ENCODE measurements at regions not wholly inside any gene's neighbourhood (a gene's known extent, or its start where the extent isn't known, plus 50 kb on each side); places are given as distances from the start of the nearest gene placed in this dataset.

GRCh38 chr5:68088302-68088701 lies 127.3 kb upstream of the PIK3R1 start:
- no peaks in the 10 kb centered on the region for H3K27me3 Mint-ChIP-seq

DNA sequence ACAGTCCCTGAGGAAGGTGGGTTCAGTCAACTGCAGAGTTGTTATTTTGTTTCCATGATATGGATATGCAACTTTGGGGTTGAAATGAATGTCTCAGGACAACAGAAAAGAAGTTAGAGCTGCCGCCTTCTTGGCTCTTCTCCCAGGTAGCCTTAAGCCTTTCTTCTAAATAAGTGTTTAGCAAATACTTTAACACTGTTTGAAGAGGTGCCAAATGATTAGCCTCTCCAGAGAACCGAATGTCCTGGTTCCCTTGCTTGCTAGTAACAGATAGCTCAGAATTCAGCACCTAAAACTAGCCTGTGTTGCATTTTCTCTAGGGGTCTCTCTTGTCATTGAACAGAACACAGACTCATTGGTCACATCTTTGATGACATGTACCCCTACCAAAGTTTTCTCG lies 127.7 kb upstream of the PIK3R1 start:
- H3K27me3 Mint-ChIP-seq = no peaks in the 10 kb centered on the region

More at GRCh38 chr5:68088302-68088701, 127.3 kb upstream of the PIK3R1 start:
- Mint-ChIP-seq H3K4me1 (peaks cover 2% of the 10 kb centered on the region), H3K27ac (no peak overlapping the region), H3K36me3 (no peaks in the 10 kb centered on the region), H3K9me3 (peaks cover 4% of the 10 kb centered on the region), H3K4me3 (no peak overlapping the region)
- DNase-seq = no peak

DNA sequence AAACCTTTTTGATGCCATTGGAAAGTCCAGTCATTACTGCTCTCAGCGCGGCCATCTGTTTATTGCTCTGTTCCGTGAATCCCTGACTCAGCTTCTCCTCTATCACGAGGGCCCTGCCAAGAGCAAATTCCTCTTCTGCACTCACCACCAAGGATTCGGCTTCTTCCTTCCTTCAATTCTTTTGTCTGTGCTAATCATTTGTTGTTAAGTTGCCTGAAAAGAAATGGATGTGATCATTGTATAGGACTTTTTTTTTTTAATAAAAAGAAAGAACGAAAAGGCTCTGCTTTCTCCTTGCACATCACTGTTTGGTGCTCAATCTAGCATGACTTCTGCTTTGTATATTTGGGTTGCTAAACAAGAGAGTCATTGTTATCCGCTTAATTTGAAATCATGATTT lies 128.7 kb upstream of the PIK3R1 start:
- no peak overlapping the region for H3K27ac Mint-ChIP-seq
- H3K36me3 Mint-ChIP-seq = no peaks in the 10 kb centered on the region
- H3K4me3 Mint-ChIP-seq = no peak overlapping the region
- DNase-seq = no peak
- no peaks in the 10 kb centered on the region for H3K27me3 Mint-ChIP-seq
- H3K9me3 Mint-ChIP-seq = peaks cover 4% of the 10 kb centered on the region
- peaks cover 2% of the 10 kb centered on the region for H3K4me1 Mint-ChIP-seq

More for the DNA sequence above, 127.7 kb upstream of the PIK3R1 start:
- peaks cover 4% of the 10 kb centered on the region for H3K9me3 Mint-ChIP-seq
- no peak for DNase-seq
- no peak overlapping the region for H3K4me3 Mint-ChIP-seq
- H3K27ac Mint-ChIP-seq = no peak overlapping the region
- H3K4me1 Mint-ChIP-seq = peaks cover 2% of the 10 kb centered on the region
- no peaks in the 10 kb centered on the region for H3K36me3 Mint-ChIP-seq

- DNase-seq = no peak
- H3K9me3 Mint-ChIP-seq = peaks cover 4% of the 10 kb centered on the region
- H3K27me3 Mint-ChIP-seq = no peaks in the 10 kb centered on the region
- H3K36me3 Mint-ChIP-seq = no peaks in the 10 kb centered on the region
- no peak overlapping the region for H3K27ac Mint-ChIP-seq
- peaks cover 2% of the 10 kb centered on the region for H3K4me1 Mint-ChIP-seq
- H3K4me3 Mint-ChIP-seq = no peak overlapping the region
Observed at GRCh38 chr5:68086439-68086838, 129.1 kb upstream of the PIK3R1 start.

GRCh38 chr5:68084396-68084795 lies 131.2 kb upstream of the PIK3R1 start:
- H3K27ac Mint-ChIP-seq = no peak overlapping the region
- no peaks in the 10 kb centered on the region for H3K9me3 Mint-ChIP-seq
- H3K36me3 Mint-ChIP-seq = no peaks in the 10 kb centered on the region
- no peak overlapping the region for H3K4me3 Mint-ChIP-seq
- H3K27me3 Mint-ChIP-seq = no peaks in the 10 kb centered on the region
- DNase-seq = no peak
- peaks cover 2% of the 10 kb centered on the region for H3K4me1 Mint-ChIP-seq

- Mint-ChIP-seq H3K27ac (no peak overlapping the region), H3K36me3 (no peaks in the 10 kb centered on the region), H3K4me3 (no peak overlapping the region), H3K4me1 (no peaks in the 10 kb centered on the region), H3K27me3 (no peaks in the 10 kb centered on the region), H3K9me3 (no peaks in the 10 kb centered on the region)
- no peak for DNase-seq
Observed at GRCh38 chr5:68080282-68081050, 135.1 kb upstream of the PIK3R1 start.

GRCh38 chr5:68077349-68077894 lies 138.1 kb upstream of the PIK3R1 start:
- no peak overlapping the region for H3K27ac Mint-ChIP-seq
- no peaks in the 10 kb centered on the region for H3K36me3 Mint-ChIP-seq
- H3K9me3 Mint-ChIP-seq = no peaks in the 10 kb centered on the region
- no peaks in the 10 kb centered on the region for H3K27me3 Mint-ChIP-seq
- no peaks in the 10 kb centered on the region for H3K4me1 Mint-ChIP-seq
- no peak overlapping the region for H3K4me3 Mint-ChIP-seq
- DNase-seq = no peak

- Mint-ChIP-seq H3K4me3 (no peak overlapping the region), H3K27ac (no peak overlapping the region), H3K36me3 (no peaks in the 10 kb centered on the region), H3K27me3 (no peaks in the 10 kb centered on the region), H3K9me3 (no peaks in the 10 kb centered on the region), H3K4me1 (peaks cover 5% of the 10 kb centered on the region)
- no peak for DNase-seq
Observed at GRCh38 chr5:68074633-68075032, 140.9 kb upstream of the PIK3R1 start.

GRCh38 chr5:68074048-68074632 lies 141.4 kb upstream of the PIK3R1 start:
- no peak for DNase-seq
- H3K4me3 Mint-ChIP-seq = no peak overlapping the region
- H3K36me3 Mint-ChIP-seq = no peaks in the 10 kb centered on the region
- H3K9me3 Mint-ChIP-seq = no peaks in the 10 kb centered on the region
- H3K4me1 Mint-ChIP-seq = peaks cover 5% of the 10 kb centered on the region
- H3K27me3 Mint-ChIP-seq = no peaks in the 10 kb centered on the region
- H3K27ac Mint-ChIP-seq = no peak overlapping the region

GRCh38 chr5:68071736-68072135 lies 143.8 kb upstream of the PIK3R1 start:
- no peak for DNase-seq
- H3K9me3 Mint-ChIP-seq = no peaks in the 10 kb centered on the region
- peaks cover 5% of the 10 kb centered on the region for H3K4me1 Mint-ChIP-seq
- no peak overlapping the region for H3K27ac Mint-ChIP-seq
- H3K4me3 Mint-ChIP-seq = no peak overlapping the region
- no peaks in the 10 kb centered on the region for H3K36me3 Mint-ChIP-seq
- no peaks in the 10 kb centered on the region for H3K27me3 Mint-ChIP-seq

- Mint-ChIP-seq H3K27ac (no peak overlapping the region), H3K36me3 (no peaks in the 10 kb centered on the region), H3K27me3 (no peaks in the 10 kb centered on the region), H3K4me3 (no peak overlapping the region), H3K9me3 (peaks cover under 1% of the 10 kb centered on the region), H3K4me1 (peaks cover 5% of the 10 kb centered on the region)
- no peak for DNase-seq
Observed at GRCh38 chr5:68071282-68071632, 144.3 kb upstream of the PIK3R1 start.

DNA sequence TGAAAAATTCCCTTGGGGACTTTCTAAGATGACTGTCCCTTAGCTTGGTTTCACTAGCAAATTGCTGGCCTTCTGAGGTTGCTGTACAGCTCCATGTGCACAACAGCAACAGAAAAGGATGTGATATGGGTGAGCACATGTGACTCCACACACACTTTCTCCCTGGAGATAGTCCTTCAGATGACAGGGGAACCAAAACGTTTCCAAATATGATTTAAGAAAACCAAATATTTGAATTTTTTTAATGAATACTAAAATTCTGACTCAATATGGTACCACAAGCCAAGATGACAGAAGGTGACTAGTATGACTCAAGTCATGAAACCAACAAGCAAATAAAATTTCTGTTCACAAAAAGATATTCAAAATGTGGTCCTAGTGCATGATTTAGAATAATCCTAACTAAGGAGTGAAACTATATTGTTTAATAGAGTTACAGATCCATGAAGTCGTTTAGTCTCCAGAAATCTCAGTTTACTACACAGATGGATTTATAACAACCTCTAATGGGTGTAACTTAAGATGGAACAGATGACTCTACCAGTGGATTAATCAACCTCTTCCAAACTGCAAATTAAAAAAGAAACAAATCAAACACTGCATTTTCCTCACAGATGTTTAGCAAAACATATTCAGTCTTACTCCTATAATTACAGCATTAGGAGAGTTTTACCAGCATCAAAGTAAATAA lies 144.8 kb upstream of the PIK3R1 start:
- H3K27me3 Mint-ChIP-seq = no peaks in the 10 kb centered on the region
- H3K4me3 Mint-ChIP-seq = no peak overlapping the region
- DNase-seq = peak; percentile 6
- H3K36me3 Mint-ChIP-seq = no peaks in the 10 kb centered on the region
- peaks cover 5% of the 10 kb centered on the region for H3K4me1 Mint-ChIP-seq
- no peak overlapping the region for H3K27ac Mint-ChIP-seq
- peaks cover 4% of the 10 kb centered on the region for H3K9me3 Mint-ChIP-seq

DNA sequence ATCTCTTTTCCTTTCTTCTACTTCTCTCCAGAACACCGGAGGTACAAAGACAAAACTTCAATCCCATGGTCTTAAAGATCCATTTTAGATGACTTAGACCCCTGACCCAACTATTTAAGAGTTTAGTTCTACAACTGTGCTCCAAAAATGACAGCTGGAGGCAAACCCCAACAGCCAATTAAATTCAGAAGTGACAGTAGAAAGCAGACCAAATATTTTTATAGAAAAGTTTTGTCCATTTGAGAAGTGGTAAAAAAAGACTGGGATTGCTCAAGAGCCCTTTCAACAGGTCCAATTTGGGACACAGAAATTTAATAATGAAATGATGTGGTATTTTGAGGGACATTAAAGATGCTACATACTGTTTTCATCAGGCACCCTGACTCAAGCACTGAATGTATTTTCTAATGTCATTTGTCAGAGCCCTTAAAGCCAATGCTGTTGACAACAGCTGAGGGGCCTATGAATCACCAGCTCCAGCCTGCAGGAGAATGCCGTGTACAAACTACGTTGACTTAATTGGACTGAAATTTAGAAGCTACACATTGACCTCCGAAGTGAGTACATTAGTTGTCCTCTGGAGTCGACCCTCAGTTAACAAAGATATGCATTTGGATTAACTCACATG lies 147.5 kb upstream of the PIK3R1 start:
- H3K36me3 Mint-ChIP-seq = no peaks in the 10 kb centered on the region
- H3K27ac Mint-ChIP-seq = no peak overlapping the region
- DNase-seq = no peak
- no peak overlapping the region for H3K4me3 Mint-ChIP-seq
- peaks cover 13% of the 10 kb centered on the region for H3K9me3 Mint-ChIP-seq
- no peaks in the 10 kb centered on the region for H3K27me3 Mint-ChIP-seq
- peaks cover 5% of the 10 kb centered on the region for H3K4me1 Mint-ChIP-seq

DNA sequence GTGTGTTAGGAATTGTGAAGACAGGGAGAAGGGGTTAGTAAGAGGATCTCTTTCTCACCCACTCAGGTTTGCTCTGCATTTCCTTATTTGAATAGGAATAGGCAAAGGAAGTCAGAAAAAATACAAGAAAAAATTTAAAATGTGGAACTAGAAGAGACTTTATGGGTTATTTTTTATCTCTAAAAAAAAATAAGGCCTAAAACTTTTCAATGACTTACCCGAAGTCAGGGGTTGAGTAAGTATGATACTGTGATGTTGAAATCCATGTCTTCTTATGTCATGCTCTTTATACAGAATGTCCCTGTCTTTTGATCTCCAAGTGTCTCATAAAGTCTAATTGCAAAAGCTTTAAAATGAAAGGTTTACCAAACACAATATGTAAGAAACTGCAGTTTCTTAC lies 148.3 kb upstream of the PIK3R1 start:
- no peak overlapping the region for H3K27ac Mint-ChIP-seq
- H3K27me3 Mint-ChIP-seq = no peaks in the 10 kb centered on the region
- peaks cover 5% of the 10 kb centered on the region for H3K4me1 Mint-ChIP-seq
- H3K4me3 Mint-ChIP-seq = no peak overlapping the region
- no peaks in the 10 kb centered on the region for H3K36me3 Mint-ChIP-seq
- no peak for DNase-seq
- peaks cover 19% of the 10 kb centered on the region for H3K9me3 Mint-ChIP-seq

GRCh38 chr5:68066277-68066955 lies 149.1 kb upstream of the PIK3R1 start:
- no peak for DNase-seq
- H3K27me3 Mint-ChIP-seq = no peaks in the 10 kb centered on the region
- peaks cover 28% of the 10 kb centered on the region for H3K9me3 Mint-ChIP-seq
- peaks cover 5% of the 10 kb centered on the region for H3K4me1 Mint-ChIP-seq
- H3K27ac Mint-ChIP-seq = no peak overlapping the region
- H3K36me3 Mint-ChIP-seq = no peaks in the 10 kb centered on the region
- no peak overlapping the region for H3K4me3 Mint-ChIP-seq
